GM18508 (cell line): ENCODE measurements at regions not wholly inside any gene's neighbourhood (a gene's known extent, or its start where the extent isn't known, plus 50 kb on each side); places are given as distances from the start of the nearest gene placed in this dataset.

Experiments used
- ATAC-seq: cut with Tn5 transposase; IDR thresholded peaks from one replicate; pipeline ENCODE4 v1.9.1; 2021; ENCODE audit warnings: moderate number of reproducible peaks; ENCODE audit not compliant: insufficient read depth, unreplicated experiment

- ATAC-seq = no peak
These were observed 1348.4 kb upstream of the B3GALT2 start for GRCh38 chr1:194534784-194535183.

- no peak for ATAC-seq
These were observed 1347.2 kb upstream of the B3GALT2 start for GRCh38 chr1:194533641-194534040.

GRCh38 chr1:194517567-194517966, 1331.2 kb upstream of the B3GALT2 start:
- ATAC-seq = no peak

DNA sequence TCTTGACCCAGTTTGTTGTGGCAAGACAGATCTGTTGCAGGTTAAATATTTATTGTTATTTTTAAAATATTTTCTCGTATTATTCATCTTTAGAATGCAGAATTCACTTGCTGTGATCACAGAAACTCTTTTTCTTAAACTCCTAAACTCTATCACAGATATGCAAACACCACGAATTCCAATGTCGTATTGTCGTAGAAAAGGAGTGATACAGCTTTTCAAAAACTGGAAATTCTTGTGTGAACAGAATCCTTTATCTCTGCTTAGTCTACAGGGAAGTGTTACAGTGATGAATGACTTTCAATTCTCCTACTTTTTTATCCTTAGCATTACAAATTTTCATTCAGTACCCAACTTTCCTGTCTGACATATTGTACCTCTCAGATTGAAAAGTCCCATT, 1329.5 kb upstream of the B3GALT2 start:
- no peak for ATAC-seq

- ATAC-seq = no peak
These were observed 1326.5 kb upstream of the B3GALT2 start for GRCh38 chr1:194512957-194513356.

DNA sequence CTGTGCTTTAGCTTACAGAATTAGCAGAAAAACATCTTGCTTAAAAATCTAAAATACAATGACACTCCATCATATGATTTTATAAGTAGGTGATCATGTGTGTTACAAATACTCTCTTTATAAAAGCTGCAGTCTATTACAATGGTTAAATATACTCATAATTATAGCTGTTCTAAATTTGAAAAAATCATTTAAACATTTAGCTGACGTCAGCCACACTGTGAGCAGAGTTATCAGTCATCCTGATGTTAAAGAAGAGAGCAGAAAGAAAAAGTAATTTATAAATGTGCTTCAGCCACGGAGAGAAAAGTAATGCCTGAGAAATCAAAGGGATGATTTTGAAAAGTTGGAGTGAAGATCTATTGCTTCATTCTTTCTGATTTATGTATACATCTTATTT, 1325.9 kb upstream of the B3GALT2 start:
- no peak for ATAC-seq

DNA sequence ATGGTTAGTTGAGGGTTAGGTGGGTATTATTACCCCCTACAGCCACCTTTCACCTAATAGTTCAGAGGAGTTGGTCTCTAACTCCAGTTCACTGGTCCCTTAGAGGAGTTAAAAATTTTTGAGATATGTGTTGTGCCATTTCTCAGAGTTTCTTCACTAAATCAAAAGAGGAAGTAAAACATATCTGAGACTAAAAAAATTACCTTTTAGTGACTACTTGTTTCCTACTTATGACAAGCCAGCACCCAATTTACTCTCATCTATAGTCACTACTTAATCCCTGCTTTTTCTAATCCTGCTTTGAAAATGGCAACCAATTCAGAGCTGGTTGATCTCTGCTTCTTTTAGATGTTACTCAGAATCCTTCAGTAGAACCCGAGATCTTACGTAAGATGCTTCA, 1316.8 kb upstream of the B3GALT2 start:
- ATAC-seq = peak; percentile 51

GRCh38 chr1:194495434-194495833, 1309.0 kb upstream of the B3GALT2 start:
- no peak for ATAC-seq

DNA sequence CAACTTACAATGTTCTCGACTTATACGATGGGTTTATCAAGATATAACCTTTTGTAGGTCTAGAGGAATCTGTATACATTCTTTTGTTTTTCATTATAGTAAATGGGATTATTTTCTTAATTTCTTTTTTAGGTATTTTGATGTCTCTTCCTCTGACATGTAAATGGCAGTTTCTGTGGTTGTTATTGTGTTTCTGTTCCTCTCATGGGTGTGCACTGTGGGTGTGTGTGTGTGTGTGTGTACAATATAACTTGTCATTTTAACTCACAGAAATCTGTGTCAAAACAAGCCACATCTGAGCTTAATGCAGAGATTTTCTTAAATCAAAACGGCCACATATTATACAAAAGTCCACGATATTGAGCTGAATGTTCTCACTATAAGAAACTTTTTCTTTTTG, 1300.8 kb upstream of the B3GALT2 start:
- ATAC-seq = no peak

DNA sequence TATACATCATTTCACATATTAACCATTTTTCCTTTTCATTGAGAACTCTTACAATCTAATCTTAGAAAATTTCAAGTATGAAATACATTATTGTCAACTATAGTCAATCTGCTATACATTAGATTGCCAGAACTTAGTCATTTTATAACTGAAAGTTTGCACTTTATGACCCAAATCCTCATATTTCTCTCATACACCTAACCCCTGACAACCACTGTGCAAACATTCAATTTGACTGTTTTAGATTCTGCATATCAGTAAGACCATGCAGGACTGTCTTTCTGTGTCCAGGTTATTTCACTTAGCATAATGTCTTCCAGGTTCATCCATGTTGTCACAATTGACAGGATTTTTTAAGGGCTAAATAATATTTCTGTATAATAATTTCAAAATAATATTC, 1299.0 kb upstream of the B3GALT2 start:
- ATAC-seq = no peak

GRCh38 chr1:194478731-194479130, 1292.3 kb upstream of the B3GALT2 start:
- ATAC-seq = no peak

DNA sequence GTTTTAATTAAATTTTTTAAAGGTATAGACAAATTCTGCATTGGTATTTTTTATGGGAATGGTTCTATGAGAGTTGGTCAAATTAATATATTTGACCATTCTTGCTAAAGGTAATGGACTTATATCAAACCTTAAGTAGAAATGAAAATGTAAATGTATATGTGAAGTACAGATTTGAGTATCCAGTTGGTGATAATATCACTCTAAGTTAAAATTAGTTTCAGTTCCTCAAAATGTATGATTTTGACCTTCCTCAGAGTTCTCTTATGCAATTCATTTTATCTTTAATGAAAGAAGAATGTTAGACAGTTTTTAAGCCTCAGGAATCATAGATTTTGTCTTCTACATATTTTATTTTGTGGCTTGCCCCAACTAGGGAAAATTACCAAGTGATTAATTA, 1291.5 kb upstream of the B3GALT2 start:
- ATAC-seq = peak; percentile 97

GRCh38 chr1:194476872-194477271, 1290.5 kb upstream of the B3GALT2 start:
- no peak for ATAC-seq

DNA sequence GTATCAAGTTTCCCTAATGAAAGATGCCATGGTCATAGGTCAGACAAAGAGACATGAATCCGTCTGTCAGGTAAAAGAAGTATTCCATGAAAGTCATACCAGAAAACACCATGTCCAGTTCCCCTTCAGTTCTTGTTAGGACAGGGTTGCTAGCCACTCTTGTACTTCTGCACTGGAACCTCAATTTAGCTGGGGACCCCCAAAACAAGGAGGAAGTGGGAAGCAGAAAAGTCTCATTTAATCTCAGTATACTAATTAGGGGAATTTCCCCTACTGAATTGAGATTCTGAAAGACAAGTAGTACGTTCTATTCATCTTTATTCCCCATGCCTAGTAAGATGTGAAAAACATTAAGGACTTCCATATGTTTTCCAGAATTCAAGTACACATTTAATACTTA, 1289.9 kb upstream of the B3GALT2 start:
- no peak for ATAC-seq

- ATAC-seq = no peak
These were observed 1288.3 kb upstream of the B3GALT2 start for GRCh38 chr1:194474701-194475100.

DNA sequence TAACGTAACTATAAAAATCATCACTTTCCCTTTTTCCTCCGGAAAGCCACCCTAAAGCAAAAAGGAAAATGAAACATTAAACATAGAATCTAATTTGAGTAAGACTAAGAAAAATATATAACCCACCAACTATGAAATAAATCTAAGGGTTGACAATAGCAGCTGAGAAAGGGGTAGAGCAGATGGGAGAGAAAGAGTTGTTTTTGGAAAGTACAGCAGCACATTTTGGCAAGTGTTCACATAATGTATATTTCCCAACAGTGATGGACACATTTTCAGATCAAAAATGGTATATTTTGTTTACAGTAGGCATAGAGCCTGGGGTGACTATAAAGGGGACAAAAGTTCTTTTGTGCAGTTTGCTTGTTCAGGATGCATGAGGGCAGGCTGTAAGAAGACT, 1287.4 kb upstream of the B3GALT2 start:
- no peak for ATAC-seq

DNA sequence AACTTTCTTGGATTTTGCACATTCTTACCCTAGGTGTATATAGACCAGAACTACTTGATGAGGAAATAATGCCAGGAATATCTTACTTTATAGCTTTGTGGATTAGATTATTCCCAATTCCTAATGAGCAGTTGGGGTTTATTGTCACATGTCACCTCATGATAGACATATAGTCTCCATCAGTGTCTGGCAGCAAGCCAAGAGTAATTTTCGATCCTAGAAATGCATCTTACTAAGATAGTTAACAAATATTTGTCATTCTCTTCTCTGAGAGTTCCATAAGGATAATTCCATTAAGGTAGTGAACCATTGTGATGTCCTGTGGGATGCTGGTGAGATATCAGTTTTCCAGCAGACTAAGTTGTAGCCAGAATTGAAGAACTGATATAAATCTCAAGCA, 1282.9 kb upstream of the B3GALT2 start:
- ATAC-seq = no peak

DNA sequence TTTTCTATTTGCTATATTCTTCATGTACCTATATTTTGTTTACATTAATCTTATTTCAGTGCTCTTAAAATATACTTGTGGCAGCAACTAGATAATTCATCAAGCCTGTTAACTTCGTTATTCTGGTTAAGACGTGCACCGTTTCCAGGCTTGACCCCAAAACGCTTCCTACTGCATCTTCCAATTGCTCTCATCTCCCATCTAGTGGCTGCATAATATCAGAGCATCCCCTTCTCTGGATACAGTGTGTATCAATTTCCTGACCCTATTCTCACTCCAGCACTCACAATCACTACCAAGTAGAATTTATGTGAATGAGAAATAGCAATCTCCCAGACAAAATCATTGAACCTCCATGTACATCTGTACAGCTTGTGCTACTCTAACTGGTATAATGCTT, 1280.3 kb upstream of the B3GALT2 start:
- no peak for ATAC-seq

DNA sequence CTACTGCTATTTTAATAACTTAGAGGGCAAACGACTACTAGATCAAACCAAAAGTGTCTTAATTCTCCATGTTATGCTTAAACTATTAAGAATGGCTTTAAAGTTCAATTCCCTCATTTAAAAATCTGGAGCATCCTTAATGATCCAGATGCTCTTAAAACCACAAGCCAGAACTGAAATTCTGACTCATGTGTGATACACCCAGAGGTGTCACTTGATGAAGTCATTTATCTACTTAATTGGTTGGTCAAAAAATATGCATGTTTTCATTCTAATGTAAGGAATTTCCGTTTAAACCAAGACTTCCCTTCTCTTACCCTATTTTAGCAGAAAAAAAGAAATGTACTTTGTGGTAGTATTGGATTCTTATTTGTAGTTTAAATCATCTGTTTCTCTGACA, 1261.2 kb upstream of the B3GALT2 start:
- ATAC-seq = no peak

- ATAC-seq = no peak
These were observed 1258.8 kb upstream of the B3GALT2 start for GRCh38 chr1:194445244-194445643.

- ATAC-seq = no peak
These were observed 1256.6 kb upstream of the B3GALT2 start for GRCh38 chr1:194442901-194443575.

- ATAC-seq = no peak
These were observed 1250.7 kb upstream of the B3GALT2 start for GRCh38 chr1:194437135-194437534.

- ATAC-seq = no peak
These were observed 1244.7 kb upstream of the B3GALT2 start for GRCh38 chr1:194431121-194431520.
